ENCODE measurements at regions not wholly inside any gene's neighbourhood (a gene's known extent, or its start where the extent isn't known, plus 50 kb on each side); places are given as distances from the start of the nearest gene placed in this dataset.

GRCh38 chr9:106423575-106423974 lies 439.4 kb upstream of the ZNF462 start:
- Histone ChIP-seq H3K9ac (no peak overlapping the region), H3K27me3 (no peaks in the 10 kb centered on the region), H3K27ac (no peak overlapping the region), H3K9me3 (replicated peaks in 1 of 11) (no peaks in the 10 kb centered on the region), H3K4me2 (no peak overlapping the region), H3K36me3 (no peaks in the 10 kb centered on the region), H3K4me1 (peaks cover 0 to 19% (median 4%) of the 10 kb centered on the region in 10 experiments; a peak in 10 of 20 replicates), H3K4me3 (no peak overlapping the region), H4K20me1 (no peaks in the 10 kb centered on the region)
- no peak for TF ChIP-seq Cebpa-rat (IDR thresholded peaks at IDR 0.05)

DNA sequence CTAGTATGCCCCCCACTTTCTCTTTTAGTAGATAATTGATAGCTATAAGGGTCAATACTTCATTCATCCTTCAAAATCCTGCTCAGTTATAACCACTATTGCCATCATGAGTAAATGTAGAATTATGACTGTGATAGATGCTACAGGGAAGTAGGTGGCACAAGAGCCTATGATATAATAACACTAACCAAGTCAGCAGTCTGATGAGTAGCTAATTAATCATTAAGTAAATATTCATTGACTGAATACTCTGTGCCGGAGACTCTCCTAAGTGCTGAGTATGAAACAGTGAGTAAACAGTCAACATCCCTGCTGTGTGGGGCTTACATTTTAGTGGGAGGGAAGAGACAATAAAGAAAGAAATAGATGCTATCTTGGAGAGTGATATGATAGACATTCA lies 430.3 kb upstream of the ZNF462 start:
- H3K4me1 ChIP-seq: no peaks in the 10 kb centered on the region
- no peaks in the 10 kb centered on the region for H3K27me3 ChIP-seq
- H3K36me3 ChIP-seq: no peaks in the 10 kb centered on the region
- H4K20me1 ChIP-seq: no peaks in the 10 kb centered on the region
- H3K9ac ChIP-seq: no peak overlapping the region
- H3K4me3 ChIP-seq: no peak overlapping the region
- no peak overlapping the region for H3K4me2 ChIP-seq
- H3K27ac ChIP-seq: no peak overlapping the region
- peaks cover 0 to 9% (median 0%) of the 10 kb centered on the region in 11 experiments; a peak in 1 of 22 replicates for H3K9me3 ChIP-seq (replicated peaks in 1 of 11)
- TF ChIP-seq Cebpa-rat (IDR thresholded peaks at IDR 0.05): no peak

DNA sequence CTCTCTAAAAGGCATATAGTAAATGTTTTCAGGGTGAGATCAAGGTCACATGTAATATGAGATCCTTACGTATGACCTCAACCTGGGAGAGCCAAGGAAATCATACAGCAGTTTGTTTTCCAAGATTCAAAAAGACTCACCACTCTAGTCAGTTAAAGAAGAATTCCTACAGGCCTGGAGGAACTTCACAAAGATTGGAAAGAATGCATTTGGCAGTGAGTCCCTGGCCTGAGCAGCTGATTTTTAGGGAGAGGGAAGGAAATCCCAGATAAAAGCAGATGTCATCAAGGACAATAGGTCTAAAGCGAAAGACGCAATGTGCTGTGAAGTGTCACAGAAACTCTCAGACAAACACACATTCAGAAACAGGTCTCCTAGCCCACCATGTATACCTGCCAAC lies 424.0 kb upstream of the ZNF462 start:
- Histone ChIP-seq H3K9ac (no peak overlapping the region), H3K4me3 (no peak overlapping the region), H3K27me3 (no peaks in the 10 kb centered on the region), H4K20me1 (no peaks in the 10 kb centered on the region), H3K27ac (no peak overlapping the region), H3K4me2 (no peak overlapping the region), H3K9me3 (replicated peaks in 1 of 11) (no peaks in the 10 kb centered on the region; a peak in 1 of 22 replicates), H3K36me3 (no peaks in the 10 kb centered on the region), H3K4me1 (peaks cover 0 to 23% (median 5%) of the 10 kb centered on the region in 10 experiments; a peak in 8 of 20 replicates)
- no peak for TF ChIP-seq Cebpa-rat (IDR thresholded peaks at IDR 0.05)

DNA sequence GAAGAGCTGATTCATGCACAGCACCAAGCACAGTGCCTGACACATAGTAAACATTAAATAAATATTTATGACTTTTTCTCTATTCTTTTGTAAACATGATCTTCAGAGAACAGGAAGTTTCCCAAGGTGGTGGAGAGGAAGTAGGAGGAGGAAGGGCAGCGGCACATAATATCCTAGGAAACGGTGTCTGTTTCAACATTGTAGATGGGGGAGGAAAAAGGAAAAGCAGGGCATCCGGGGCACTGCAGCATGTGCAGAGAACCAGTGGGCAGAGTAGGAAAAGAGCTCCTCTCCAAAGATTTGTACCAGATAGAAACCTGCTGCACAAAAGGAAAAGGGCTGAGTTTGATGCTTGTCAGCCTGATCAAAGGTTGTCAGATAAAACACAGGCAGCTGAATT lies 421.7 kb upstream of the ZNF462 start:
- Histone ChIP-seq H3K27ac (no peak overlapping the region), H4K20me1 (no peaks in the 10 kb centered on the region), H3K4me1 (peaks cover 0 to 23% (median 5%) of the 10 kb centered on the region in 10 experiments; a peak in 8 of 20 replicates), H3K27me3 (no peaks in the 10 kb centered on the region), H3K9ac (no peak overlapping the region), H3K36me3 (no peaks in the 10 kb centered on the region), H3K4me3 (no peak overlapping the region), H3K9me3 (replicated peaks in 1 of 11) (no peaks in the 10 kb centered on the region; a peak in 1 of 22 replicates), H3K4me2 (peak overlapping the region in 5 of 11 experiments; percentile 6 to 44 (median 34); a peak in 9 of 22 replicates)
- TF ChIP-seq Cebpa-rat (IDR thresholded peaks at IDR 0.05): no peak

GRCh38 chr9:106443520-106443919 lies 419.4 kb upstream of the ZNF462 start:
- H3K4me3 ChIP-seq: no peak overlapping the region

DNA sequence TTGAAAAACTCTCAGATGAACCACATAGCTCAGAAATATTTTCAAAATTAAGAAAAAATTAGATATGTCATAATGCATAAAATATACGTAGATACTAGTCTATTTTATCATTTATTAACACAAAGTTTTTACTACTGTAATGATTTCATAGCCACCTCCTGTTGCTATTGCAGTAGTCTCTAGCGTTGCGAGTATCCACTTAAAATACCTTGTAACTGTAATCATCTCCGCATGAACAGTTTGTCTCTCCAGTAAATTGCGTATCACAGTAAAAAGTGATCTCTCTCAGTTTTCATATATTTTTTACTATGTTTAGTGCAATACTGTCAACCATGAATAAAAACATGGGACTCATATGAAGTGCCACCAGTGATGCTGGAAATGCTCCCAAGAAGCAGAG lies 417.9 kb upstream of the ZNF462 start:
- no peak overlapping the region for H3K27ac ChIP-seq
- no peaks in the 10 kb centered on the region for H3K27me3 ChIP-seq
- H3K9me3 ChIP-seq (replicated peaks in 1 of 11): no peaks in the 10 kb centered on the region; a peak in 1 of 22 replicates
- no peaks in the 10 kb centered on the region for H3K36me3 ChIP-seq
- no peak overlapping the region for H3K4me3 ChIP-seq
- H4K20me1 ChIP-seq: no peaks in the 10 kb centered on the region
- H3K9ac ChIP-seq: no peak overlapping the region
- H3K4me2 ChIP-seq: no peak overlapping the region
- H3K4me1 ChIP-seq: peaks cover 0 to 21% (median 5%) of the 10 kb centered on the region in 10 experiments; a peak in 8 of 20 replicates
- no peak for TF ChIP-seq Cebpa-rat (IDR thresholded peaks at IDR 0.05)

More at GRCh38 chr9:106443520-106443919, 419.4 kb upstream of the ZNF462 start:
- Histone ChIP-seq H3K27ac (no peak overlapping the region), H3K4me2 (no peak overlapping the region), H3K4me1 (peaks cover 0 to 23% (median 5%) of the 10 kb centered on the region in 10 experiments; a peak in 8 of 20 replicates), H3K9ac (no peak overlapping the region), H3K9me3 (replicated peaks in 1 of 11) (no peaks in the 10 kb centered on the region; a peak in 1 of 22 replicates), H3K27me3 (no peaks in the 10 kb centered on the region), H4K20me1 (no peaks in the 10 kb centered on the region), H3K36me3 (no peaks in the 10 kb centered on the region)
- no peak for TF ChIP-seq Cebpa-rat (IDR thresholded peaks at IDR 0.05)

- TF ChIP-seq Cebpa-rat (IDR thresholded peaks at IDR 0.05): no peak
- H3K36me3 ChIP-seq: no peaks in the 10 kb centered on the region
- H3K27ac ChIP-seq: no peak overlapping the region
- H3K4me1 ChIP-seq: no peaks in the 10 kb centered on the region
- H4K20me1 ChIP-seq: no peaks in the 10 kb centered on the region
- no peak overlapping the region for H3K4me2 ChIP-seq
- H3K9me3 ChIP-seq (replicated peaks in 1 of 11): no peaks in the 10 kb centered on the region
- H3K27me3 ChIP-seq: no peaks in the 10 kb centered on the region
- H3K4me3 ChIP-seq: no peak overlapping the region
- no peak overlapping the region for H3K9ac ChIP-seq
These were observed 413.5 kb upstream of the ZNF462 start for GRCh38 chr9:106449336-106449927.

- Histone ChIP-seq H4K20me1 (no peaks in the 10 kb centered on the region), H3K9me3 (replicated peaks in 1 of 11) (no peaks in the 10 kb centered on the region), H3K36me3 (no peaks in the 10 kb centered on the region), H3K4me2 (no peak overlapping the region), H3K4me1 (no peaks in the 10 kb centered on the region), H3K27ac (no peak overlapping the region), H3K4me3 (no peak overlapping the region), H3K9ac (no peak overlapping the region), H3K27me3 (no peaks in the 10 kb centered on the region)
- no peak for TF ChIP-seq Cebpa-rat (IDR thresholded peaks at IDR 0.05)
These were observed 412.4 kb upstream of the ZNF462 start for GRCh38 chr9:106450549-106450948.

DNA sequence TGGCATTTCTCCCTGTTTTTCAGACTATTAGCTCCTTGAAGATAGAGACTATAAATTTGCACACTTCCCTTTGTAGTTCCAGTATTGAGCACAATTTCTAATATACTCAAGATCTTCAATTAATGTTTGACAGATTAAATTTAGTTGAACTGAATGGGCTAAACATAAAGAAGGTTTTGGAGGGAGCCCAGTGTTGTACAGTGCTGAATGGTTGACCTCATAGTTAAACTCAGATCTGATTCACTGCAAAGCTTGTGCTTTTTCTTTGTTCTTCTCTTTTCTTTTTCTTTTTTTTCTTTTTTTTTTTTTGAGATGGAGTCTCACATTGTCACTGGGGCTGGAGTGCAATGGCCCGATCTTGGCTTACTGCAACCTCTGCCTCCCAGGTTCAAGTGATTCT lies 411.7 kb upstream of the ZNF462 start:
- Histone ChIP-seq H3K36me3 (no peaks in the 10 kb centered on the region), H3K4me3 (no peak overlapping the region), H3K27ac (no peak overlapping the region), H4K20me1 (no peaks in the 10 kb centered on the region), H3K4me2 (no peak overlapping the region), H3K4me1 (no peaks in the 10 kb centered on the region), H3K27me3 (no peaks in the 10 kb centered on the region), H3K9ac (no peak overlapping the region), H3K9me3 (replicated peaks in 1 of 11) (no peaks in the 10 kb centered on the region)
- no peak for TF ChIP-seq Cebpa-rat (IDR thresholded peaks at IDR 0.05)

DNA sequence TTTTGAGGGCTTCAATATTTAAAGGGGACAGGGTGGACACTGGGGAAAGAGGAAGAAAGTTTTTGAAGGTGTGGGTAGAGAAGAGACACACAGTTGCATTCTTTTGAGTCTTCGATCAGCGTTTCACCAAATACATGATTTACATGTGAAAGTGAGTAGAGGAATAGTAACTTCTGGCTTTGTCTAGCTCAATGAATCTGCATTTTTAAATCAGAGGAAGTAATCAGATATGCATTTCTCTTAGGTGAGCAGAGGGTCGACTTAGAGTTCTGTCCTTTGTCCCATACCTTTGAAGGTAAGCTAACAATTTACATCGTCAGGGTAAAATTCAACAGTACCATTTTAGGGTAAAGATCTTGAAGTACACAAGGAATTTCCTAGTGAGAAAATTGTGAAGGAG lies 406.4 kb upstream of the ZNF462 start:
- no peaks in the 10 kb centered on the region for H3K27me3 ChIP-seq
- no peak overlapping the region for H3K9ac ChIP-seq
- H3K4me2 ChIP-seq: no peak overlapping the region
- H3K4me1 ChIP-seq: no peaks in the 10 kb centered on the region
- H3K36me3 ChIP-seq: no peaks in the 10 kb centered on the region
- no peaks in the 10 kb centered on the region for H3K9me3 ChIP-seq (replicated peaks in 1 of 11)
- no peak overlapping the region for H3K27ac ChIP-seq
- no peaks in the 10 kb centered on the region for H4K20me1 ChIP-seq
- H3K4me3 ChIP-seq: no peak overlapping the region
- no peak for TF ChIP-seq Cebpa-rat (IDR thresholded peaks at IDR 0.05)

Measured in BLaER1 treated with 17β-estradiol and CSF1 and Interleukin-3, amounts not matched to agents 10 nM and 100 nM (cell line).